H54 (cell line): ENCODE measurements at regions not wholly inside any gene's neighbourhood (a gene's known extent, or its start where the extent isn't known, plus 50 kb on each side); places are given as distances from the start of the nearest gene placed in this dataset.

Experiments used
- DNase-seq: peaks from one replicate; pipeline ENCODE4 v3.0.0; 2011; ENCODE audit warnings: low spot score, mixed read lengths; ENCODE audit not compliant: insufficient read length
- FAIRE-seq: peaks from 3 replicates; lab custom pipeline; 2011; peaks lifted over from hg19 to GRCh38; lab: Jason Lieb, UNC
- POLR2A ChIP-seq: IDR thresholded peaks from 2 replicates; pipeline ENCODE4 v1.6.1; 2011; ENCODE audit warnings: low read depth, mild to moderate bottlenecking, low read length

DNA sequence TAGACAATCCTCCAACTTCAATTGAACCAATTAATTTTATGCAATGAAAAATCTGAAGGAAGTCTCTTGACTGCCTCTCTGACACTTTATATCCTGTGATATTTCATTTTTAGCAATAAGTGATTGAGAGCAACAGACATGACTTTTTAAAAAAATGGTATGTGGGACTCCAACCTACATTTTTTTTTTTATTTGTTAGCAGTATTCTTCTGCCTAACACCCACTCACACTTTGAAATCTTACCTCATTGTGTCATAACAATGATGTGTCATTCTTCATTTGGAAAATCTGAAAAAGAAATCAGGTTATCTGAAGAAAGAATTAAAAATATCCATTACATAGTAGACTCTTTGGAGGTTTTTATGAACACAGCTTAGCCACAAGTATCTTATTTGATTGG is 541.3 kb upstream of the KCNMB2 start:
- no peak for TF ChIP-seq POLR2A
- FAIRE-seq (no peak), DNase-seq (no peak)

DNA sequence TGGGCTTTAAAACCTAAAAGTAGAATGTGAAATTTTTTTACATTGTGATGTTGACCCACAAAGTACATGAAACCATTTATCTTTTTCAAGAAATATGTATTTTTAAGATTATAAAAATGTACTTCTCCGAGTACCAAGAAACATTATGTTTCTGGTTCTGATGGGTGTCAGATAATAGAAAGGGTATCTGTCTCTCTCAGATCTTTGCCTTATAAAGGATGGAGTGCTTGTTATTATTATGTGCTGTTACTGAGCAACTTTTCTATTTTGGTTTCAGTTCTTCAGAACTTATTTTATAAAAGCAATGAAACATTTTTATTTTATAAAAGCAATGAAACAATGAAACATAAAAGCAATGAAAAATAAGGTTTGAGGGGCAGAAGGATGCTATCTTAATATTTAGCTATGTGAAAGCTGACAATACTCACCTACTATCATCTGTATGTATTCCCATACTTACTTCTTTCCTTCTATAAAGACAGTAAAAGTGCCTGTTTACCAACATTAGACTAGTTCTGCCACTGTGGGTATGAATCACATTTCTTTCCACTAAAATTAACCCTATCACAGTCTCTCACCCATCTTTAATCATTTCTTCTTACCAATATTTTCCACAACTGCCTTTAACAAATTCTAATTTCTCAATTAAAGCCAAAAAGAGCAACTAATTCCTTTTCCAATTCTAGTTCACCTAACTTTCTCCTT is 540.7 kb upstream of the KCNMB2 start:
- no peak for TF ChIP-seq POLR2A
- FAIRE-seq: no peak
- no peak for DNase-seq

GRCh38 chr3:178001670-178002101 is 534.5 kb upstream of the KCNMB2 start:
- no peak for DNase-seq

DNA sequence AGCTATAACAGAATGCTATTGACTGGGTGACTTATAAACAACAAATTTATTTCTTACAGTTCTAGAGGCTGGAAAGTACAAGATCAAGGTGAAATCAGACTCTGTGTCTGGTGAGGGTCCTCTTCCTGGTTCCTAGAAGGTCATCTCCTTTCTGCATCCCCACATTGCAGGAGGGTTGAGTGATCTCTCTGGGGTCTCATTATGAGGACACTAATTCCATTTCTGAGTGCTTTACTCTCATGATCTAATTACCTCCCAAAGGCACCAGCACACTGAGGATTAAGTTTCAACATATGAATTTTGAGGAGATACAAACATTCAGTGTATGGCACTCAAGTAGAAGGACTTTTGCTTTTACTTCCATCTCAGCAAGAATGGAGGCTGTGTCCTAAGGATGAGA is 534.1 kb upstream of the KCNMB2 start:
- FAIRE-seq (no peak), DNase-seq (no peak)
- no peak for TF ChIP-seq POLR2A

More at GRCh38 chr3:178001670-178002101, 534.5 kb upstream of the KCNMB2 start:
- FAIRE-seq: no peak
- TF ChIP-seq POLR2A: no peak

DNA sequence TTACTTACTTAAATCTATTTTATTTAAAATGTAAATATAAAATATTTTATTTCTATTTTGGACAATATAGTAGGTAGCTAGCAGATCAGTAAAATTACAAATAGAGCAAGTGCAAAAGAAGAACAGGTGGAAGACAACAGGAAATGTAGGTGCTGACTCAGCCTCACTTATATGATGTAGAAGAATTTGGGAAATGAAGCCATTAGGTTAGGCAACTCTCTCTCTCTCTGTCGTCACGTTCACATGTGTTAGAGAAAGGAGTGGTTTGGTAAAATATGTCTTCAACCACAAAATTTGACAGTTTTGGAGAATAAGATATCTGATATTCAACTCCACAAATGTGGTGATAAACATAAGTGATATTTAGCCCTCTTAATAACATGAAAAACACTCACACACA is 532.5 kb upstream of the KCNMB2 start:
- no peak for TF ChIP-seq POLR2A
- no peak for FAIRE-seq
- DNase-seq: no peak

- no peak for TF ChIP-seq POLR2A
- DNase-seq (no peak), FAIRE-seq (no peak)
These were observed 530.3 kb upstream of the KCNMB2 start for GRCh38 chr3:178005961-178006360.

GRCh38 chr3:178010306-178010705 is 525.9 kb upstream of the KCNMB2 start:
- no peak for FAIRE-seq
- no peak for DNase-seq
- no peak for TF ChIP-seq POLR2A

DNA sequence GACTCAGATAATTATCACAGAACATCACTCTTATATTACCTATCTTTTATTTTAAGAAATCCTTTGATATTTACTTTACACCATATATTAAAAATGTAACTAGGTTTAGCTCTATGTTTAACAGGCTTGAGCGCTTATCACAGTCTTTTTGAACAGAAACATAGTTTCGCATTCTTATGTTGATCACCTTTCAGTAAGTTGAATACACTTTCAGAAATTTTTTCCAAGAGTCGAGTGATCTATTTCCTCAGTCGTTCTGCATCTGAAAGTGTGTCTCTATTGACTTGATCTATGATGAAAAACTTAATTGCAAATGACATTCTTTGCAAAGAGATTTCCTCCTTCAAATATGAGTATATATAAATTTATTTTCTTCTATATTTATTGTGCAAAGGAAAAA is 516.6 kb upstream of the KCNMB2 start:
- FAIRE-seq (no peak), DNase-seq (no peak)
- TF ChIP-seq POLR2A: no peak

DNA sequence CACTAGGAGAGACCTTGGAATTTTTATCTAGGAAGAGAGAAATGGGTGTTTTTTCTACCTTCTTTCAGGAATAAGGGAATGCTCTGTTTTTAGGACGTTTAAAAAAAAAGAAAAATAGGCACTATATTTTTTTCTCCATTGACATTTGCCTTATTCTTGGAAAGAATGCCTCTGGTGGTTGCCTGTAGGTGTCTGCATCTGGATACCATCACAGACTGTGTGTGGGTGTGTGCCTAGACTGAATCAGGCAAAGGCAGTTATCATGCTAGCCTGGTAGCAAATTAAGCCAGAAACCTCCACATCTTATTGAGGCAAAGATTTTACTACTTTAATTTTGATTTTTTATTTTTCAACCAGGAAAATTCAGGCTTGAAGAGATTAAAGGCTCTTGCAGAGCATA is 513.6 kb upstream of the KCNMB2 start:
- FAIRE-seq: no peak
- DNase-seq: no peak
- no peak for TF ChIP-seq POLR2A

- no peak for FAIRE-seq
- no peak for DNase-seq
- no peak for TF ChIP-seq POLR2A
These were observed 507.3 kb upstream of the KCNMB2 start for GRCh38 chr3:178028933-178029332.

DNA sequence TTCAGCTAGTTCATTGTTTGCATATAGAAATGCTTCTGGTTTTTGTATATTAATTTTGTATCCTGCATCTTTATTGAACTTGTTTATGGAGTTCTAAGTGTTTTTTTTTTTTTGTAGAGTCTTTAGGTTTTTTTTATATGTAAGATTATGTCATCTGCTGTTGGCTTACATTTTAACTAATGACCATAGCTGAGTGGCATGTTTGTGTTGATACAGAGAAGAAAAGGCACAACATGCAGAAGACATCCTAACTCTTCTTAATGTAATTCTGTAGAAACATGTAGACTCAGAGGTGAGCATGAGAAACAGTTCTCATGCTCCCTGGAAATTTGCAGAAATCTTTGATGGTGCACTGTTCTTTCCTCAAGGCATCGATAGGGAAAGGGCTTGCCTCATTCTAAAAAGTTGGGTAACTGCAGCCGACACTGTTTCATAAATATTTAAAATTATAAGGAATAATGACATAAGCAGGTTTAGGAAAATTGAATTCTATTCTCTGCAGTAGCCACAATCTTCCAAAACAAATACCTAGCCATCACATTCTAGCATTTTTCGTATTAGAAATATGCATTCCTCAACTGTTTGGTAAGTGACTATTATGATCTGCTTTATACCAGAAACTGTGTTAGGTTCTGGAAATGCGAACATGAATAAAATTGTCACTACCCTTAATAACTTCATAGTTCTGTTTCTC is 499.6 kb upstream of the KCNMB2 start:
- no peak for TF ChIP-seq POLR2A
- no peak for DNase-seq
- no peak for FAIRE-seq

- FAIRE-seq (no peak), DNase-seq (no peak)
- TF ChIP-seq POLR2A: no peak
These were observed 494.3 kb upstream of the KCNMB2 start for GRCh38 chr3:178041931-178042330.

- TF ChIP-seq POLR2A: no peak
- no peak for DNase-seq
- no peak for FAIRE-seq
These were observed 493.9 kb upstream of the KCNMB2 start for GRCh38 chr3:178042376-178042775.

GRCh38 chr3:178043084-178043483 is 493.2 kb upstream of the KCNMB2 start:
- no peak for DNase-seq
- no peak for TF ChIP-seq POLR2A
- FAIRE-seq: no peak

DNA sequence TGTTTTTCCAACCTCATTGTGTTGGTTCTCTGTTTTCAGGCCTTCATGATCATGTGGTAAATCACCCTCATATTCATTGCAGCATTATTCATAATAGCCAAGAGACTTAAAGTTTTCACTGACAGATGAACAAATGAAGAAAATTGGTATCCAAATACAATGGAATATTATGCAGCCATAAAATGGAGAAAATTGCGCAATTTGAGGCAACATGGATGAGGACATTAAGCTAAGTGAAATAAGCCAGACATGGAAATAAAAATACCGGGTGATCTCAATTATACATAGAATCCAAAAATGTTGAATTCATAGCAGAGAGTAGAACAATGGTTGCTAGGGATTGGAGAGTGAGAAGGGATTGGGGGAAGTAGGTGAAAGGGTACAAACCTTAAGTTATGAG is 491.9 kb upstream of the KCNMB2 start:
- DNase-seq (no peak), FAIRE-seq (no peak)
- TF ChIP-seq POLR2A: no peak
